Thymus (tissue), 11 donors: ENCODE measurements at regions not wholly inside any gene's neighbourhood (a gene's known extent, or its start where the extent isn't known, plus 50 kb on each side); places are given as distances from the start of the nearest gene placed in this dataset.

Experiments used
- DNase-seq, 9 donors: peaks; one replicate each; pipeline ENCODE4 v3.0.0-alpha.2; 2013; ENCODE audit warnings: low spot score in 9 of 9, low read depth in 6 of 9, missing footprints in 1 of 9
- H3K27ac ChIP-seq, 2 donors: one replicate each; pipeline ENCODE4 v1.5.1; 2013; ENCODE audit warnings: control low read depth in 1 of 2, low read depth in 1 of 2, low read length in 1 of 2, mild to moderate bottlenecking in 1 of 2, moderate library complexity in 1 of 2
- H3K27me3 ChIP-seq, 2 donors: one replicate each; pipeline ENCODE4 v1.5.1; 2013; ENCODE audit warnings: low read length in 1 of 2; ENCODE audit not compliant: control insufficient read depth in 2 of 2, insufficient read depth in 1 of 2
- H3K36me3 ChIP-seq, 2 donors: one replicate each; pipeline ENCODE4 v1.5.1; 2013; ENCODE audit warnings: low read length in 1 of 2, mild to moderate bottlenecking in 1 of 2, moderate library complexity in 1 of 2; ENCODE audit not compliant: control insufficient read depth in 2 of 2, insufficient read depth in 2 of 2
- H3K4me1 ChIP-seq, 2 donors: one replicate each; pipeline ENCODE4 v1.5.1; 2013; ENCODE audit warnings: low read length in 2 of 2; ENCODE audit not compliant: control insufficient read depth in 2 of 2, insufficient read depth in 2 of 2
- H3K4me3 ChIP-seq, 2 donors: one replicate each; pipeline ENCODE4 v1.5.1; 2013; ENCODE audit warnings: low read length in 2 of 2, control low read depth in 1 of 2, mild to moderate bottlenecking in 1 of 2
- H3K9me3 ChIP-seq, 2 donors: one replicate each; pipeline ENCODE4 v1.5.1; 2013; ENCODE audit warnings: low read length in 1 of 2, mild to moderate bottlenecking in 1 of 2; ENCODE audit not compliant: control insufficient read depth in 2 of 2, insufficient read depth in 1 of 2
- WGBS: extraction: QIAGEN DNeasy Blood & Tissue Kit; methylation state at CpG from one replicate; pipeline ENCODE4 v1.1.7; 2013; 5-methylcytosine and 5-hydroxymethylcytosine counted together
- donor health status: healthy.

- no peak overlapping the region for H3K4me3 ChIP-seq
- no peaks in the 10 kb centered on the region for H3K36me3 ChIP-seq
- DNase-seq = no peak
- no peaks in the 10 kb centered on the region for H3K9me3 ChIP-seq
- WGBS = 95% methylated on average over 5 of the region's 5 CpGs
- no peaks in the 10 kb centered on the region for H3K4me1 ChIP-seq
- no peak overlapping the region for H3K27ac ChIP-seq
- no peaks in the 10 kb centered on the region for H3K27me3 ChIP-seq
Observed at GRCh38 chr13:52899206-52899605, 50.8 kb upstream of the PCDH8 start.
